Lower leg skin (tissue), 4 donors: ENCODE measurements at regions not wholly inside any gene's neighbourhood (a gene's known extent, or its start where the extent isn't known, plus 50 kb on each side); places are given as distances from the start of the nearest gene placed in this dataset.

Experiments
- DNase-seq, 2 donors: peaks; one replicate each; pipeline ENCODE4 v3.0.0-alpha.2; 2019; ENCODE audit warnings: low spot score in 2 of 2
- H3K4me3 ChIP-seq: fragments of 200-600 bp; sonication (generic); 2 replicates; pipeline ENCODE4 v1.5.1; 2017; ENCODE audit warnings: mild to moderate bottlenecking, low read depth; ENCODE audit not compliant: poor library complexity, severe bottlenecking
- CTCF ChIP-seq, 3 donors: fragments of 450-650 bp; IDR thresholded peaks; one replicate each; pipeline ENCODE4 v1.5.1; 2016; ENCODE audit warnings: antibody characterized with exemption in 3 of 3, mild to moderate bottlenecking in 3 of 3, moderate library complexity in 2 of 3
- POLR2A ChIP-seq, 2 donors: fragments of 450-650 bp; IDR thresholded peaks; one replicate each; pipeline ENCODE4 v1.6.1; 2016 to 2017; ENCODE audit warnings: antibody characterized with exemption in 2 of 2, mild to moderate bottlenecking in 1 of 2, moderate library complexity in 1 of 2
- WGBS, 2 donors: methylation state at CpG; one replicate each; pipeline ENCODE4 v1.1.5; 2018; 5-methylcytosine and 5-hydroxymethylcytosine counted together
- intact Hi-C: fragments of 100-400 bp; cut with DNase I; formaldehyde crosslinking; loops from one replicate; pipeline ENCODE4 v1.15.0; 2023; ENCODE audit warnings: low total_unique reads

GRCh38 chr3:194220901-194221326 is 85.0 kb downstream of the HES1 start:
- intact Hi-C loops = no loop called here
- no peak for DNase-seq
- TF ChIP-seq CTCF (IDR thresholded peaks at IDR 0.05) = no peak
- TF ChIP-seq POLR2A (IDR thresholded peaks at IDR 0.05) = no peak
- 83 to 93% methylated on average over 8 of the region's 8 CpGs for WGBS, 2 donors
- no peak overlapping the region for H3K4me3 ChIP-seq

- TF ChIP-seq CTCF (IDR thresholded peaks at IDR 0.05) (no peak), POLR2A (IDR thresholded peaks at IDR 0.05) (no peak)
- 77 to 92% methylated on average over 4 of the region's 4 CpGs for WGBS, 2 donors
- H3K4me3 ChIP-seq = no peak overlapping the region
- intact Hi-C loops = no loop called here
- DNase-seq = peak in 1 of 2 donors; percentile 68
Measured at GRCh38 chr3:194221336-194221735, 85.4 kb downstream of the HES1 start.

GRCh38 chr3:194223951-194224350 is 88.0 kb downstream of the HES1 start:
- TF ChIP-seq CTCF (IDR thresholded peaks at IDR 0.05) = no peak
- TF ChIP-seq POLR2A (IDR thresholded peaks at IDR 0.05) = no peak
- WGBS, 2 donors = 81 to 94% methylated on average over 4 of the region's 4 CpGs
- peak in 1 of 2 donors; percentile 80 for DNase-seq
- no peak overlapping the region for H3K4me3 ChIP-seq
- intact Hi-C loops = no loop called here

- WGBS, 2 donors = 39 to 49% methylated on average over 20 of the region's 20 CpGs
- peak in 1 of 2 donors; percentile 68 for DNase-seq
- TF ChIP-seq CTCF (IDR thresholded peaks at IDR 0.05) (no peak), POLR2A (IDR thresholded peaks at IDR 0.05) (no peak)
- intact Hi-C loops = no loop called here
- no peak overlapping the region for H3K4me3 ChIP-seq
Measured at GRCh38 chr3:194224471-194225417, 88.8 kb downstream of the HES1 start.

DNA sequence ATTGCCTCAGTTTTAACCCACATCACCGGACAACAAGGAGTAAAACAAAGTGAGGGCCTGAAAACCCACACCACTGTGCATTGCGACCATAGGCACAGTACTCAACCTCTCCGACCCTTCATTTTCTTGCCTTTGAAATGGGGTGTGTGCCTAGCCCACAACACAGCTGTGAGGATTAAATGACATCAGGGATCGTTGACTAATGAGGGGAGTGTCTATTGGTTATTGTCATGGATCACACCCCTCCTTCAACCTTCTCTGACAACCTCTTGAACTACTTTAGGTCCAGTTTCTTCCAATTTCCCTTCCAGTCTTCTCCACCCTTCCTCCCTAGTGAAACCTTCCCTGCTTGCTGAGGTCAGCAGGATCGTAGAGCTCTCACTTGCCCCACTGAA is 89.5 kb downstream of the HES1 start:
- peak in 1 of 2 donors; percentile 60 for DNase-seq
- H3K4me3 ChIP-seq = no peak overlapping the region
- TF ChIP-seq POLR2A (IDR thresholded peaks at IDR 0.05) = no peak
- TF ChIP-seq CTCF (IDR thresholded peaks at IDR 0.05) = no peak
- intact Hi-C loops = no loop called here
- WGBS, 2 donors = 69 to 73% methylated on average over 5 of the region's 5 CpGs
